ENCODE measurements at regions not wholly inside any gene's neighbourhood (a gene's known extent, or its start where the extent isn't known, plus 50 kb on each side); places are given as distances from the start of the nearest gene placed in this dataset.

DNA sequence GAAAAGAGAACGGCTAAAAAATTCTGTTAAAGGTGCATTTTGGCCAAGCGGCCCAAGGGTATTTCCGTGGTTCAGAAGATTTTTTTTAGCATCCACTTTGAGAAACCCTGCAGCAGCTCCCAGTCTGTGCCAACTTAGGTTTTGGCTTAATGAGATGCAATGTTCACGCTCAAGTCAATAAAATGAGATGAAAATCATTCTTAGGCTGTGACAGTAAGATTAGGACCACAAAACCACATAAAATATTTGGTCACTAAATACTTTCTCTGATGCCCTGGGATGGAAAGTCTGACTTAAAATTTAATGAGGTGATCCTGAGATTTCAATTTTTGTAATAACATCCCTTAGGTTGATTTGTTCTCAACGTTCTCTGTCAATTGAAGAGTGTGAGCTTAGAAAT lies 74.2 kb upstream of the FHL2 start:
- TF ChIP-seq, protein P1, sequence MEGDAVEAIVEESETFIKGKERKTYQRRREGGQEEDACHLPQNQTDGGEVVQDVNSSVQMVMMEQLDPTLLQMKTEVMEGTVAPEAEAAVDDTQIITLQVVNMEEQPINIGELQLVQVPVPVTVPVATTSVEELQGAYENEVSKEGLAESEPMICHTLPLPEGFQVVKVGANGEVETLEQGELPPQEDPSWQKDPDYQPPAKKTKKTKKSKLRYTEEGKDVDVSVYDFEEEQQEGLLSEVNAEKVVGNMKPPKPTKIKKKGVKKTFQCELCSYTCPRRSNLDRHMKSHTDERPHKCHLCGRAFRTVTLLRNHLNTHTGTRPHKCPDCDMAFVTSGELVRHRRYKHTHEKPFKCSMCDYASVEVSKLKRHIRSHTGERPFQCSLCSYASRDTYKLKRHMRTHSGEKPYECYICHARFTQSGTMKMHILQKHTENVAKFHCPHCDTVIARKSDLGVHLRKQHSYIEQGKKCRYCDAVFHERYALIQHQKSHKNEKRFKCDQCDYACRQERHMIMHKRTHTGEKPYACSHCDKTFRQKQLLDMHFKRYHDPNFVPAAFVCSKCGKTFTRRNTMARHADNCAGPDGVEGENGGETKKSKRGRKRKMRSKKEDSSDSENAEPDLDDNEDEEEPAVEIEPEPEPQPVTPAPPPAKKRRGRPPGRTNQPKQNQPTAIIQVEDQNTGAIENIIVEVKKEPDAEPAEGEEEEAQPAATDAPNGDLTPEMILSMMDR (IDR thresholded peaks at IDR 0.05 in 2 of 3, conservative IDR thresholded peaks at IDR 0.05 in 1 of 3; ENCODE audit: borderline replicate concordance in 1 of 3, insufficient read depth in 1 of 3, low read depth in 2 of 3, low read length in 2 of 3) = no peak
- TF ChIP-seq CBX3 (IDR thresholded peaks at IDR 0.05; ENCODE audit: low read depth) = no peak
- TF ChIP-seq ZNF274 (IDR thresholded peaks at IDR 0.05; ENCODE audit: low read depth, low read length) = no peak
- no peak for TF ChIP-seq ELF1 (IDR thresholded peaks at IDR 0.05; ENCODE audit: borderline replicate concordance, low read depth)
- TF ChIP-seq SIN3A (IDR thresholded peaks at IDR 0.05; ENCODE audit: low read depth) = no peak
- no peak for TF ChIP-seq POLR2AphosphoS5 (IDR thresholded peaks at IDR 0.05; ENCODE audit: low read depth, low read length)
- no peak for TF ChIP-seq EZH2 (IDR thresholded peaks at IDR 0.05)
- no peak for TF ChIP-seq EZH2phosphoT487 (IDR thresholded peaks at IDR 0.05; ENCODE audit: borderline replicate concordance)
- TF ChIP-seq, protein P2, sequence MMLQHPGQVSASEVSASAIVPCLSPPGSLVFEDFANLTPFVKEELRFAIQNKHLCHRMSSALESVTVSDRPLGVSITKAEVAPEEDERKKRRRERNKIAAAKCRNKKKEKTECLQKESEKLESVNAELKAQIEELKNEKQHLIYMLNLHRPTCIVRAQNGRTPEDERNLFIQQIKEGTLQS (IDR thresholded peaks at IDR 0.05) = no peak
- TF ChIP-seq POLR2A (IDR thresholded peaks at IDR 0.05; ENCODE audit: borderline replicate concordance, extremely low read depth, insufficient read depth, insufficient read length) = no peak
- TF ChIP-seq EGR1 (IDR thresholded peaks at IDR 0.05; ENCODE audit: low read depth) = no peak

Measured in HCT116 (cell line).